ENCODE measurements at regions not wholly inside any gene's neighbourhood (a gene's known extent, or its start where the extent isn't known, plus 50 kb on each side); places are given as distances from the start of the nearest gene placed in this dataset.
"Not testable (repeated sequence)": the region's sequence is repeated elsewhere in the genome, so short reads cannot be mapped to it uniquely, and the experiment has no call there.

GRCh38 chr10:57113545-57113944, 752.5 kb upstream of the ZWINT start:
- no peak for DNase-seq

- no peak for DNase-seq
Observed at GRCh38 chr10:57102236-57102635, 741.2 kb upstream of the ZWINT start.

GRCh38 chr10:57098146-57098545, 737.1 kb upstream of the ZWINT start:
- no peak for DNase-seq

- DNase-seq: no peak
Observed at GRCh38 chr10:57096044-57096443, 735.0 kb upstream of the ZWINT start.

- DNase-seq: no peak
Observed at GRCh38 chr10:57094965-57095364, 733.9 kb upstream of the ZWINT start.

GRCh38 chr10:57094083-57094482, 733.0 kb upstream of the ZWINT start:
- no peak for DNase-seq

GRCh38 chr10:57053530-57053929, 692.5 kb upstream of the ZWINT start:
- no peak for DNase-seq

GRCh38 chr10:57049096-57049495, 688.0 kb upstream of the ZWINT start:
- DNase-seq: no peak

- DNase-seq: no peak
Observed at GRCh38 chr10:57038531-57038930, 677.5 kb upstream of the ZWINT start.

GRCh38 chr10:57035310-57035709, 674.3 kb upstream of the ZWINT start:
- no peak for DNase-seq

- DNase-seq: not testable (repeated sequence)
Observed at GRCh38 chr10:57032301-57032700, 671.2 kb upstream of the ZWINT start.

GRCh38 chr10:57031346-57031745, 670.3 kb upstream of the ZWINT start:
- DNase-seq: no peak

GRCh38 chr10:57026307-57026706, 665.2 kb upstream of the ZWINT start:
- DNase-seq: no peak

GRCh38 chr10:57023626-57024025, 662.6 kb upstream of the ZWINT start:
- DNase-seq: no peak

- no peak for DNase-seq
Observed at GRCh38 chr10:57018452-57018851, 657.4 kb upstream of the ZWINT start.

GRCh38 chr10:57017356-57018037, 656.4 kb upstream of the ZWINT start:
- no peak for DNase-seq

- no peak for DNase-seq
Observed at GRCh38 chr10:57015595-57016318, 654.7 kb upstream of the ZWINT start.

GRCh38 chr10:57015187-57015586, 654.1 kb upstream of the ZWINT start:
- no peak for DNase-seq

- DNase-seq: no peak
Observed at GRCh38 chr10:57014758-57015157, 653.7 kb upstream of the ZWINT start.

GRCh38 chr10:57008189-57008588, 647.1 kb upstream of the ZWINT start:
- no peak for DNase-seq

GRCh38 chr10:56991591-56992069, 630.6 kb upstream of the ZWINT start:
- DNase-seq: no peak

GRCh38 chr10:56975513-56975912, 614.5 kb upstream of the ZWINT start:
- DNase-seq: no peak

- DNase-seq: no peak
Observed at GRCh38 chr10:56973766-56974165, 612.7 kb upstream of the ZWINT start.

- no peak for DNase-seq
Observed at GRCh38 chr10:56943221-56943755, 582.2 kb upstream of the ZWINT start.

Data from GOT3 (cell line).